ENCODE measurements at regions not wholly inside any gene's neighbourhood (a gene's known extent, or its start where the extent isn't known, plus 50 kb on each side); places are given as distances from the start of the nearest gene placed in this dataset.

- Histone ChIP-seq H3K36me3 (ENCODE audit: control insufficient read depth in 2 of 2, insufficient read depth in 2 of 2, low read length in 1 of 2) (no peaks in the 10 kb centered on the region), H3K27me3 (ENCODE audit: control insufficient read depth in 2 of 2, insufficient read depth in 1 of 2, low read length in 1 of 2) (no peaks in the 10 kb centered on the region), H3K27ac (ENCODE audit: low read depth in 1 of 2, low read length in 1 of 2) (no peak overlapping the region), H3K9me3 (ENCODE audit: control insufficient read depth in 2 of 2, insufficient read depth in 1 of 2, low read length in 1 of 2) (no peaks in the 10 kb centered on the region), H3K4me1 (ENCODE audit: control insufficient read depth in 2 of 2, insufficient read depth in 2 of 2, low read length in 2 of 2) (no peaks in the 10 kb centered on the region), H3K4me3 (ENCODE audit: low read length in 2 of 2) (no peak overlapping the region)
- 93% methylated on average over 1 of the region's 1 CpG for WGBS
- no peak for DNase-seq (ENCODE audit: low read depth in 6 of 9, low spot score in 9 of 9)
Observed at GRCh38 chr7:49523870-49524269, 249.6 kb upstream of the VWC2 start.

DNA sequence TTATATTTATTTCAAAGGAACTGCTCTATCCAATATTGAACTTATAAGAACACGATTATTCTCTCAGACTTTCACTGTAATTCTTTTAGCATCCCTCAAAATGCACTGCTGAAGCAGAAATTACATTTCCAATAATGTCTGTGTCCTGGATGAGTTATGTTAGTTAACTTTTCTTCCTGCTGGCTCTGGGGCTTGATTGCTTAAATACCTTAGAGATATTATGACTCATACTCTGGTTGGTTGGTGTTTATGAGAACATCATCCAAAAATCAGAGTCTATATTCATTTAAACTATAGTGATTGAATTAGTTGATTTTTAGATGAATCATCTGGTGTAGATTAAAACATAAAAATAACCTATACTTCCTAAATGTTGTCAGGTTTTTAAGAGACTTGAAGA lies 246.3 kb upstream of the VWC2 start:
- 93% methylated on average over 1 of the region's 1 CpG for WGBS
- no peak for DNase-seq (ENCODE audit: low read depth in 6 of 9, low spot score in 9 of 9)
- Histone ChIP-seq H3K27me3 (ENCODE audit: control insufficient read depth in 2 of 2, insufficient read depth in 1 of 2, low read length in 1 of 2) (no peaks in the 10 kb centered on the region), H3K4me3 (ENCODE audit: low read length in 2 of 2) (no peak overlapping the region), H3K4me1 (ENCODE audit: control insufficient read depth in 2 of 2, insufficient read depth in 2 of 2, low read length in 2 of 2) (no peaks in the 10 kb centered on the region), H3K9me3 (ENCODE audit: control insufficient read depth in 2 of 2, insufficient read depth in 1 of 2, low read length in 1 of 2) (no peaks in the 10 kb centered on the region), H3K36me3 (ENCODE audit: control insufficient read depth in 2 of 2, insufficient read depth in 2 of 2, low read length in 1 of 2) (no peaks in the 10 kb centered on the region), H3K27ac (ENCODE audit: low read depth in 1 of 2, low read length in 1 of 2) (no peak overlapping the region)

GRCh38 chr7:49530481-49530880 lies 243.0 kb upstream of the VWC2 start:
- Histone ChIP-seq H3K27ac (ENCODE audit: low read depth in 1 of 2, low read length in 1 of 2) (no peak overlapping the region), H3K4me1 (ENCODE audit: control insufficient read depth in 2 of 2, insufficient read depth in 2 of 2, low read length in 2 of 2) (no peaks in the 10 kb centered on the region), H3K36me3 (ENCODE audit: control insufficient read depth in 2 of 2, insufficient read depth in 2 of 2, low read length in 1 of 2) (no peaks in the 10 kb centered on the region), H3K4me3 (ENCODE audit: low read length in 2 of 2) (no peak overlapping the region), H3K9me3 (ENCODE audit: control insufficient read depth in 2 of 2, insufficient read depth in 1 of 2, low read length in 1 of 2) (no peaks in the 10 kb centered on the region), H3K27me3 (ENCODE audit: control insufficient read depth in 2 of 2, insufficient read depth in 1 of 2, low read length in 1 of 2) (no peaks in the 10 kb centered on the region)
- 46% methylated on average over 1 of the region's 1 CpG for WGBS
- no peak for DNase-seq (ENCODE audit: low read depth in 6 of 9, low spot score in 9 of 9)

DNA sequence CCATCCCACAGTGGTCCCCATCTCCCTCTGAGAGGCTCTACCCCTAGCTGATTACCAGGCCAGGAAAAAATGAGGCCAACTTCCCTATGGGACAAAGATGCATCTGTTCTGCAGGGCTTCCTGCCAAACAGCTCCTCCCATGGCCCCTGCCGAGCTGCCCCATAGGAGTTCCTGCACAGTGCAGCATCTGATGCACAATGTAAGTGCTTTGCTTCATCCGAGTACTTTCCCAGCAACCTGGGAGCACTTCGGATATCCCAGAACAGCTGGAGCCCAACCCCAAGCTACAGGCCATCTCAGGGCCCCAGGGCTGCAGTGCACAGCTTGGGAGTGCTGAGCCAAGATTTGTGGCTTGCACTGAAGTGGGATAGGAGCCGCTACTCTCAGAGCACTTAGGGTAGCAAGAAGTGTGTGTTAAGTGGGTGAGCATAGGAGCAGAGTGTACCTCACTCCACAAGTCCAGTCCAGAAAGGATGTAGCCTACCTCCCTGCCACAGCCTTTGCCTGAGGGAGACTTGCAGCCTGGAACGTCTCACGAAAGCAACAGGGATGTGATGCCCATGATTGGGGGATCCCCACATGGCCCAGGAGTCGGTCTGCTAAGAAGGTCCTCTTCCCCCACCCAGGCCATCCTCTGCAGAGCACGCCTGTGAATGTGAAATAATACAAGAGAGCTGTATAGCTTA lies 209.6 kb upstream of the VWC2 start:
- no peak for DNase-seq (ENCODE audit: low read depth in 6 of 9, low spot score in 9 of 9)
- H3K4me1 ChIP-seq (ENCODE audit: control insufficient read depth in 2 of 2, insufficient read depth in 2 of 2, low read length in 2 of 2): no peaks in the 10 kb centered on the region
- H3K36me3 ChIP-seq (ENCODE audit: control insufficient read depth in 2 of 2, insufficient read depth in 2 of 2, low read length in 1 of 2): no peaks in the 10 kb centered on the region
- WGBS: 80% methylated on average over 8 of the region's 8 CpGs
- H3K27ac ChIP-seq (ENCODE audit: low read depth in 1 of 2, low read length in 1 of 2): no peak overlapping the region
- no peak overlapping the region for H3K4me3 ChIP-seq (ENCODE audit: low read length in 2 of 2)
- no peaks in the 10 kb centered on the region for H3K9me3 ChIP-seq (ENCODE audit: control insufficient read depth in 2 of 2, insufficient read depth in 1 of 2, low read length in 1 of 2)
- no peaks in the 10 kb centered on the region for H3K27me3 ChIP-seq (ENCODE audit: control insufficient read depth in 2 of 2, insufficient read depth in 1 of 2, low read length in 1 of 2)

- no peaks in the 10 kb centered on the region for H3K9me3 ChIP-seq (ENCODE audit: control insufficient read depth in 2 of 2, insufficient read depth in 1 of 2, low read length in 1 of 2)
- H3K27ac ChIP-seq (ENCODE audit: low read depth in 1 of 2, low read length in 1 of 2): no peak overlapping the region
- H3K4me1 ChIP-seq (ENCODE audit: control insufficient read depth in 2 of 2, insufficient read depth in 2 of 2, low read length in 2 of 2): no peaks in the 10 kb centered on the region
- H3K36me3 ChIP-seq (ENCODE audit: control insufficient read depth in 2 of 2, insufficient read depth in 2 of 2, low read length in 1 of 2): no peaks in the 10 kb centered on the region
- WGBS: 93% methylated on average over 2 of the region's 2 CpGs
- no peaks in the 10 kb centered on the region for H3K27me3 ChIP-seq (ENCODE audit: control insufficient read depth in 2 of 2, insufficient read depth in 1 of 2, low read length in 1 of 2)
- no peak for DNase-seq (ENCODE audit: low read depth in 6 of 9, low spot score in 9 of 9)
- no peak overlapping the region for H3K4me3 ChIP-seq (ENCODE audit: low read length in 2 of 2)
Observed at GRCh38 chr7:49564379-49564714, 209.1 kb upstream of the VWC2 start.

GRCh38 chr7:49577576-49577975 lies 195.9 kb upstream of the VWC2 start:
- peaks cover 3 to 5% of the 10 kb centered on the region in 2 donors for H3K4me1 ChIP-seq (ENCODE audit: control insufficient read depth in 2 of 2, insufficient read depth in 2 of 2, low read length in 2 of 2)
- no peaks in the 10 kb centered on the region for H3K27me3 ChIP-seq (ENCODE audit: control insufficient read depth in 2 of 2, insufficient read depth in 1 of 2, low read length in 1 of 2)
- DNase-seq (ENCODE audit: low read depth in 6 of 9, low spot score in 9 of 9): peak in 4 of 9 donors; percentile 1 to 46 (median 7)
- no peaks in the 10 kb centered on the region for H3K36me3 ChIP-seq (ENCODE audit: control insufficient read depth in 2 of 2, insufficient read depth in 2 of 2, low read length in 1 of 2)
- peak overlapping the region in 1 of 2 donors; percentile 15 for H3K27ac ChIP-seq (ENCODE audit: low read depth in 1 of 2, low read length in 1 of 2)
- no peak overlapping the region for H3K4me3 ChIP-seq (ENCODE audit: low read length in 2 of 2)
- no peaks in the 10 kb centered on the region for H3K9me3 ChIP-seq (ENCODE audit: control insufficient read depth in 2 of 2, insufficient read depth in 1 of 2, low read length in 1 of 2)

GRCh38 chr7:49579408-49579807 lies 194.0 kb upstream of the VWC2 start:
- Histone ChIP-seq H3K36me3 (ENCODE audit: control insufficient read depth in 2 of 2, insufficient read depth in 2 of 2, low read length in 1 of 2) (no peaks in the 10 kb centered on the region), H3K27me3 (ENCODE audit: control insufficient read depth in 2 of 2, insufficient read depth in 1 of 2, low read length in 1 of 2) (no peaks in the 10 kb centered on the region), H3K27ac (ENCODE audit: low read depth in 1 of 2, low read length in 1 of 2) (no peak overlapping the region), H3K4me1 (ENCODE audit: control insufficient read depth in 2 of 2, insufficient read depth in 2 of 2, low read length in 2 of 2) (peaks cover 3 to 5% of the 10 kb centered on the region in 2 donors), H3K9me3 (ENCODE audit: control insufficient read depth in 2 of 2, insufficient read depth in 1 of 2, low read length in 1 of 2) (no peaks in the 10 kb centered on the region), H3K4me3 (ENCODE audit: low read length in 2 of 2) (no peak overlapping the region)
- no peak for DNase-seq (ENCODE audit: low read depth in 6 of 9, low spot score in 9 of 9)
- WGBS: 92% methylated on average over 13 of the region's 13 CpGs

DNA sequence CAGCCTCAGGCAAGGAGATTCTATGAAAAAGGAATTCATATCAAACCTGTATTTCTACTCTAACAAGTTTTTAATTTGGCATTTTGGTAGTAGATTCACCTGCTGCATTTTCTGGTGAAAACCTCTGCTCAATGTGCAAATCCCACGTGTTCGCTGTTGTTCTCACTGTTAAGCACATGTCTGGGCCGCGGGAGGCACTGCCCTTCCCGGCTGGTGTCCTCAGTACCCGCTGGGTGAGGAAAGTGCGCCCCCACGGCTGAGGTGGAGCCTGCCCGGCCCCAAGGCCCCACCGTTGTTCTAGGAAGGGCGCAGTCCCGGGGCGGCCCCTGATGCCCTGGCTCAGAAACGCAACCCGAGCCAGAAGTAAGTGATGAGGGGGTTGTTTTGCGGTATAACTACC lies 193.4 kb upstream of the VWC2 start:
- 58% methylated on average over 16 of the region's 16 CpGs for WGBS
- H3K27me3 ChIP-seq (ENCODE audit: control insufficient read depth in 2 of 2, insufficient read depth in 1 of 2, low read length in 1 of 2): no peaks in the 10 kb centered on the region
- H3K9me3 ChIP-seq (ENCODE audit: control insufficient read depth in 2 of 2, insufficient read depth in 1 of 2, low read length in 1 of 2): no peaks in the 10 kb centered on the region
- no peak for DNase-seq (ENCODE audit: low read depth in 6 of 9, low spot score in 9 of 9)
- H3K36me3 ChIP-seq (ENCODE audit: control insufficient read depth in 2 of 2, insufficient read depth in 2 of 2, low read length in 1 of 2): no peaks in the 10 kb centered on the region
- H3K4me3 ChIP-seq (ENCODE audit: low read length in 2 of 2): no peak overlapping the region
- H3K4me1 ChIP-seq (ENCODE audit: control insufficient read depth in 2 of 2, insufficient read depth in 2 of 2, low read length in 2 of 2): peaks cover 3 to 5% of the 10 kb centered on the region in 2 donors
- H3K27ac ChIP-seq (ENCODE audit: low read depth in 1 of 2, low read length in 1 of 2): no peak overlapping the region

GRCh38 chr7:49580761-49581160 lies 192.7 kb upstream of the VWC2 start:
- H3K36me3 ChIP-seq (ENCODE audit: control insufficient read depth in 2 of 2, insufficient read depth in 2 of 2, low read length in 1 of 2): no peaks in the 10 kb centered on the region
- DNase-seq (ENCODE audit: low read depth in 6 of 9, low spot score in 9 of 9): no peak
- no peak overlapping the region for H3K27ac ChIP-seq (ENCODE audit: low read depth in 1 of 2, low read length in 1 of 2)
- H3K4me3 ChIP-seq (ENCODE audit: low read length in 2 of 2): no peak overlapping the region
- H3K4me1 ChIP-seq (ENCODE audit: control insufficient read depth in 2 of 2, insufficient read depth in 2 of 2, low read length in 2 of 2): peaks cover 3 to 5% of the 10 kb centered on the region in 2 donors
- no peaks in the 10 kb centered on the region for H3K27me3 ChIP-seq (ENCODE audit: control insufficient read depth in 2 of 2, insufficient read depth in 1 of 2, low read length in 1 of 2)
- 16% methylated on average over 1 of the region's 1 CpG for WGBS
- no peaks in the 10 kb centered on the region for H3K9me3 ChIP-seq (ENCODE audit: control insufficient read depth in 2 of 2, insufficient read depth in 1 of 2, low read length in 1 of 2)

GRCh38 chr7:49583440-49583839 lies 190.0 kb upstream of the VWC2 start:
- H3K9me3 ChIP-seq (ENCODE audit: control insufficient read depth in 2 of 2, insufficient read depth in 1 of 2, low read length in 1 of 2): no peaks in the 10 kb centered on the region
- H3K36me3 ChIP-seq (ENCODE audit: control insufficient read depth in 2 of 2, insufficient read depth in 2 of 2, low read length in 1 of 2): no peaks in the 10 kb centered on the region
- H3K4me1 ChIP-seq (ENCODE audit: control insufficient read depth in 2 of 2, insufficient read depth in 2 of 2, low read length in 2 of 2): peaks cover 3 to 5% of the 10 kb centered on the region in 2 donors
- H3K27ac ChIP-seq (ENCODE audit: low read depth in 1 of 2, low read length in 1 of 2): no peak overlapping the region
- no peaks in the 10 kb centered on the region for H3K27me3 ChIP-seq (ENCODE audit: control insufficient read depth in 2 of 2, insufficient read depth in 1 of 2, low read length in 1 of 2)
- DNase-seq (ENCODE audit: low read depth in 6 of 9, low spot score in 9 of 9): no peak
- H3K4me3 ChIP-seq (ENCODE audit: low read length in 2 of 2): no peak overlapping the region
- 91% methylated on average over 4 of the region's 4 CpGs for WGBS

All from thymus (tissue), 11 donors.